Fibroblast of skin of scalp (primary cell): ENCODE measurements at regions not wholly inside any gene's neighbourhood (a gene's known extent, or its start where the extent isn't known, plus 50 kb on each side); places are given as distances from the start of the nearest gene placed in this dataset.
"Not testable (repeated sequence)": the region's sequence is repeated elsewhere in the genome, so short reads cannot be mapped to it uniquely, and the experiment has no call there.

Source experiments
- DNase-seq: peaks from one replicate; pipeline ENCODE4 v3.0.0-alpha.2; 2013

- DNase-seq: no peak
Measured at GRCh38 chr17:71176331-71176730, 944.5 kb upstream of the SOX9 start.

DNA sequence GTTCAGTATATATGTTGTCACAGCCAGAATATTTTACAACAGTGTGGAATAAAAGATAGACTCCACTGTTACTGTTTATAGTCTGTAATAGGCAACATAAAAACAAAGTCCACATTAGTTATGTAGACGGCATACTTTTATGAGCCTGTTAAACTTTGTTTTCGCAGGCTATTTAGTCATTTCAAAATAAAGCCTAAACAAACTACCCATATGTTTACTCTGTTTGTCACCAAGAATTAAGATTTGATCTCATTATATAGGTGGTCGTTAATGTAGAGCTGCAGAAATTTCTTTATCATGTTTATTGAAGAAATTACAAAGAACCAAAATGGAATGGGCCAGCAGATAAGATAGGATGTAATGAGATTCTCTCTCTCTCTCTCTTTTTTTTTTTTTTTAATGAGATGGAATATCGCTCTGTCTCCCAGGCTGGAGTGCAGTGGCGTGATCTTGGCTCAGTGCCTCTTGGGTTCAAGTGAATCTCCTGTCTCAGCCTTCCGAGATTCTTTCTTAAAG, 943.8 kb upstream of the SOX9 start:
- DNase-seq: no peak

- peak; percentile 24 for DNase-seq
Measured at GRCh38 chr17:71180801-71181385, 939.9 kb upstream of the SOX9 start.

- no peak for DNase-seq
Measured at GRCh38 chr17:71183066-71183660, 937.7 kb upstream of the SOX9 start.

- DNase-seq: no peak
Measured at GRCh38 chr17:71184716-71185115, 936.1 kb upstream of the SOX9 start.

DNA sequence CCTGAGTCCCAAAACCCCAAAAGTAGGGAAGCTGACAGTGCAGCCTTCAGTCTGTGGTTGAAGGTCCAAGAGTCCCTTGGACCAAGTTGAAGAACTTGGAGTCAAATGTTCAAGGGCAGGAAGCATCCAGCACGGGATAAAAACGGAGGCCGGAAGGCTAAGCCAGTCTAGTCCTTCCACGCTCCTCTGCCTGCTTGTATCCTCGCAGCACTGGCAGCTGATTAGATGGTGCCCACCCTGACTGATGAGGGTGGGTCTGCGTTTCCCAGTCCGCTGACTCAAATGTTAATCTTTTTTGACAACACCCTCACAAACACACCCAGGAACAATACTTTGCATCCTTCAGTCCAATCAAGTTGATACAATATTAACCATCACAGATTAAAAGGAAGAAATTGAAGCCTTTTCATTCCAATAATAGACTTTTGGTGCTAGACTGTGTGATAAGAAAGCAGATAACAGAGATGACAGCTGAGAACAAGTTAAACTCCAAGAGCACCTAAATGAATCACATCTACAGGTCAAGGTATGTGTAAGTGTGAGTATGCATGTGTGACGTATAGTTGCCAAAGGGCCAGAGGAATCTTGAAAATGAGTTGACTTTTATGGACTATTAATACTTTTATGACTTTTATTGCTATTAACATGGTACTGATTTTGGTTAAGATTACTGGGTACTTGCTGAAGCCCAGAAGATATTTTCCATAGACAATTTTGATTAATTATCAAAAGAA, 933.5 kb upstream of the SOX9 start:
- no peak for DNase-seq

DNA sequence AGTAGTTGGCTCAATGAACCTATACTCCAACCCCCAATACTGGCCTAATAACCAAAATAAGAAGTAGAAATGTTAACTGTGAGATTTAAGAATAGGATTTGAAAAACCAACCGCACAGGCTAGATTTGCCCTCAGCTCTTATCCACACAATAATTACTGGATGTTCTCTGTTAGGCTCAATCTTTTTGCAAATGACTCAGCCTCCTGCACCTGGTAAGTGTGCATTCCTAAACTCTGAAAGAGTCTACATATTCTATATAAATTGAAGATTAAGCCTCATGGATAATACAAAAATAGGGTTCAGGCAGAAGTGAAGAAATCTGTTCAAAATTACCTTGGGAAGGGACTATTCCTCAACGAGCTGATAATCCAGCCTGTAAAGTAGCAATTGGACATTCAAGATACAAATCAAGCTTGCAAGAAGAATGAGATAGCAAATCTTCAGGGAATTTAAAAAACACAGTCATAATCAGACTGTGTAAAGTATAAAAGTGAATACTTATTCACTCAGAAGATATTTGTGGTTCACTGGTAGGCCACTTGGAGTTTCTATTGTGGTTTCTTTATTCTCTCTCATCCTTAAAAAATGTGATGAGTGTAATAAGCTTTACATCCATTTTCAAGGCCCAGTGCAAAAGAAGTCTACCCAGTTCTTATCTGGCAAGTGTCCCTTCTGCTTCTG, 931.9 kb upstream of the SOX9 start:
- peak; percentile 92 for DNase-seq

GRCh38 chr17:71189493-71189831, 931.4 kb upstream of the SOX9 start:
- no peak for DNase-seq

DNA sequence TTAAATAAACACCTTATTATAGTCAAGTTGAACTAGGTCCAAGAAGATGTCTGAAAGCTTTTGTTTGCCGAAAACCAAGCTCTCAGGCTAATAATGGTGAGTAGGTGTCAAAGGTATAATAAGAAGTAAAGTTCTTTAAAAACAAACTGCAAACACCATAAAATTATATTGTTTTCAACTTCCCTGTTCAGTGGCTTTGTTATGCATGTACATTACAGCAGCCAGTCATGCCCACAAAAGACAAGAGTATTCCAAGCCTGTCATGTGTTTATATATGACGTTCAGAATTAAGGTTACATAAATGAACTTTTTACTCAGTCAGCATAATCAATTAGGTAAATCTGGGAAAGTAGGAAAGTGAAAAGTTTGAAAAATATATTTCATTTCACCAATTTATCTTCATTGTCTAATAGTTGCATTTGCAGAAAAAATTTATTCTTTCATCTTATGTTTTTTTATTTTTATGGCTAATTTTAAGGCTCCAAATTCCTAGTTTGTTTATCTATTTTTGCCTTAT, 928.7 kb upstream of the SOX9 start:
- DNase-seq: no peak

- DNase-seq: no peak
Measured at GRCh38 chr17:71192848-71193247, 928.0 kb upstream of the SOX9 start.

DNA sequence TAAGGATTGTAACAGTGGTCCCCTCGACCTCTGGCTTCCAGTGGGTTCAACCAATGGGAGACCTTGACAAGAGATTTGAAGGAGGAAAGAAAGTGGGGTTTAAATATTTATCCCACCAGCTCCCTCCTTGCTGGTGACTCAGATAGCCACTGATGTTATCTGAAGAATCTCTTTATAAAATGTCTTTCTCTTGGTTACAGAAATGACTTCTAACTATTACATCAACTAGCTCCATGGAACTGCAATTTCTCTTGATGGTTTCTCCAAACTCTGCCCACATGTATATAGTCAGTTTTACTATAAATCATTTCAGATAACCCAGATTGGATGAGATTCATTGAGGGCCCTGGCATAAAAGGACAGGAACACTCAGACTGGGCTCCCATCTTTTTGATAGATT, 920.2 kb upstream of the SOX9 start:
- DNase-seq: no peak

DNA sequence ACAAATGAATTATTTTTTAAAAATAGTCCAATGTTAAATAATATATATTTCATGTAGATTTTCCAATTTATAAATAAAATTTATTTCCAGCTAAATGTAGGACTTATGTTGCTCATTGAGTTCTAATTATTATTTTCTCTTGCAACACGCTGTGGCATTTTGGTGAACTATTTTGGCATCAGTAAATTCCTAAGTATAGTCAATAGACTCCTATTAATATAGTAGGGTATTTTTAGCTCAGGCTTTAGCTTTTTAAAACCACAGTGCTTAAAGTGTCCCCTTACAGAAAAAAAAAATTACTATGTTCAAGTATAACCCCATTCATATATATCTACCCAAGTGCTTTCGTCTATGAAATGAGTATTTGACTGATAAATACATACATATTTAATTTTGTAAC, 919.2 kb upstream of the SOX9 start:
- DNase-seq: no peak

GRCh38 chr17:71202449-71202848, 918.4 kb upstream of the SOX9 start:
- no peak for DNase-seq

DNA sequence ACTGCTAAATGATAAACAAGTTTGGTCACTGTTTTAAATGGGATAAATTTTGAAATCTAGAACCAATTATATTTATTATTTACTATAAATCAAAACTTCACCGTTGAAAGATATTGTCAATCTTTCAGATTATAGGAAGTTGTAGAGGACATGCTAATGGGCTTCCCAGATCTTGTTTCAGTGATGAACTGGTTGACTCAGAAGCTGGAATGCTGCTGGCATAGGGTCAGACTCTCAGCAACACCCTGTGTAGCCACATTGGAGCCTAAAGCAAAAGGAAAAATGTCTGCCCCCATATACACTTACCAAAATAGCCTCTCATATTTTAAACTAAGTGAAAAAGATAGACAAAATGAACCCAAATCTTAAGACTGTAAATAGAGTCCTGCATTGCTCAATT, 916.9 kb upstream of the SOX9 start:
- DNase-seq: no peak

GRCh38 chr17:71205951-71206350, 914.9 kb upstream of the SOX9 start:
- DNase-seq: not testable (repeated sequence)

DNA sequence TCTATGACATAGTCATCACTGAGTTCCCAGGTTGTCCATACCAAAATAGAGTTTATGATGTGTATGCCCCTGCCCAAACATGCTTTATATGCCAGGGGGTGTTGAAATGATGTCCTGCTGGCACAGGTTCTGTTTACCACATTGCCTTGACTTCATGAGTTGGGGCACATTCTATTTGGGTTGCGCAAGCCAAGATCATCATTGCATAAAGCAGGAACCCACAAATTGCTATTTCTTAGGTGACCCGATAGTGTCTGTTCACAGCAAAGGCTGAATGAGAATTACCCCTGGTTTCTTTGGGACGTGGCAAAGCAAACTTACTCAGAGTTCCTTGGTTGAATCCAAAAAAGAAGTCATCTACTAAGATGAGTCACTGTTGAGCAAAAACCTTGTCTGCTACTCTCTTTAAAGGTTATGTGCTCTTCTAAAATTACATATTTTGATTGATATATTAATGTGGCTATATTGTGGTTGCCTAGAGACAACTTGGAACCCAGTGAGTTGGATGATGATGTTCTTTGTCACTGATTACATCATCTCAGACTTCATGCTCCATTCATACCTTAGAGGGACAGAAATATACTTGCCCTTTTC, 912.6 kb upstream of the SOX9 start:
- DNase-seq: peak; percentile 62

- no peak for DNase-seq
Measured at GRCh38 chr17:71213936-71214335, 906.9 kb upstream of the SOX9 start.

GRCh38 chr17:71217769-71218168, 903.1 kb upstream of the SOX9 start:
- DNase-seq: no peak

GRCh38 chr17:71224824-71225575, 895.8 kb upstream of the SOX9 start:
- DNase-seq: no peak

DNA sequence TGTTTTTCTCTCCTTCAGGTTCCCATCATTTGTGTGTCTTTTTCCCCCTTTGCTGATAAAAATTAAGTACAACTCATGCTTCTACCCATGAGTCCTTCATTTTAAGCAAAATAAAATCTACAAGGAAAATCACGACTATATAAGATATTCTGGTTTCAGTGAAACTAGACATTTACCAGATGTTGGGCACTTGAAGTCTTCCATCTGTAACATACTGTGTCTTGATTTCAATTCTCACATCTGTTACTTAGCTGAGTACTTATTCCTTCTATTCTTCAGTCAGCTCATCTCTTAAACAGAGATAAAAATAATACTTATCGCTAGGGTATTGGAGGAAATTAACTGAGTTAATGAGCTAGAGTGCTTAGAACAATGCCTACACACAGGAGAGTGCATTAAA, 893.0 kb upstream of the SOX9 start:
- DNase-seq: no peak

GRCh38 chr17:71229070-71229469, 891.8 kb upstream of the SOX9 start:
- DNase-seq: no peak
